Vagina (tissue), 2 donors: ENCODE measurements at regions not wholly inside any gene's neighbourhood (a gene's known extent, or its start where the extent isn't known, plus 50 kb on each side); places are given as distances from the start of the nearest gene placed in this dataset.

Experiments
- DNase-seq, 2 donors: peaks; one replicate each; pipeline ENCODE4 v3.0.0-alpha.2; 2017; ENCODE audit errors: extremely low spot score in 2 of 2
- H3K27ac ChIP-seq: fragments of 200-600 bp; sonication (generic); one replicate; pipeline ENCODE4 v1.5.1; 2019
- H3K27me3 ChIP-seq: fragments of 200-600 bp; sonication (generic); one replicate; pipeline ENCODE4 v1.5.1; 2019
- H3K36me3 ChIP-seq, 2 donors: fragments of 200-600 bp; sonication (generic); one replicate each; pipeline ENCODE4 v1.5.1; 2017 to 2019
- H3K4me1 ChIP-seq: fragments of 200-600 bp; sonication (generic); one replicate; pipeline ENCODE4 v1.5.1; 2019
- H3K4me3 ChIP-seq, 2 donors: fragments of 200-600 bp; sonication (generic); 1 replicate in 1 of 2; 2 replicates in 1 of 2; pipeline ENCODE4 v1.5.1; 2016 to 2019
- H3K9me3 ChIP-seq: fragments of 200-600 bp; sonication (generic); one replicate; pipeline ENCODE4 v1.5.1; 2019
- POLR2A ChIP-seq, 2 donors: fragments of 450-650 bp; IDR thresholded peaks; one replicate each; pipeline ENCODE4 v1.6.1; 2017; ENCODE audit warnings: antibody characterized with exemption in 2 of 2, mild to moderate bottlenecking in 2 of 2, moderate library complexity in 2 of 2
- POLR2AphosphoS5 ChIP-seq, 2 donors: sonication (generic); formaldehyde crosslinking; IDR thresholded peaks; one replicate each; pipeline ENCODE4 v1.9.0; 2017; ENCODE audit warnings: antibody characterized with exemption in 2 of 2, mild to moderate bottlenecking in 2 of 2, low read depth in 1 of 2; ENCODE audit not compliant: insufficient read depth in 1 of 2
- intact Hi-C: fragments of 100-400 bp; cut with DNase I; formaldehyde crosslinking; loops from one replicate; pipeline ENCODE4 v1.15.1; 2023
- TF ChIP-seq, protein P1 (sequence below), 3 experiments: fragments of 450-650 bp in 2 of 3; fragments of 200-600 bp in 1 of 3; sonication (generic) in 1 of 3; IDR thresholded peaks; one replicate each; pipeline ENCODE4 v1.5.1; 2017 to 2019; ENCODE audit warnings: antibody characterized with exemption in 3 of 3, mild to moderate bottlenecking in 2 of 3, moderate library complexity in 2 of 3

DNA sequence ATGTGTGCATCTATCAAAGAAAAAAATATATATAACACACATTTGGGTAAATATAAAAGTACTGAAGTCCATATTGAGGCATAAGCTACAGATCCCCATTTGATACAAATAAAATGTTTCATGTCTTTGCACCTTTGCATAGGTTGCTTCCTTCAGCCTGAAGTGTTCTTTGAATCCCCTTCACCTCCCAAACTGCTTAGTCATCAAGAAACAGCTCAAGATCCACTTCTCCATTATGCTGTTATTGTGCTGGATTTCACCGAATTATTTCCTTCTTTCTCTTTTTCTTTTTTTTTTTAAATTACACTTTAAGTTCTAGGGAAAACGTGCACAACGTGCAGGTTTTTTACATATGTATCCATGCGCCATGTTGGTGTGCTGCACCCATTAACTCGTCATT, 419.1 kb downstream of the ENC1 start:
- no peaks in the 10 kb centered on the region for H3K36me3 ChIP-seq
- no peaks in the 10 kb centered on the region for H3K9me3 ChIP-seq
- H3K27ac ChIP-seq = no peak overlapping the region
- intact Hi-C loops = no loop called here
- TF ChIP-seq POLR2AphosphoS5 (IDR thresholded peaks at IDR 0.05; ENCODE audit: insufficient read depth in 1 of 2, low read depth in 1 of 2) = no peak
- H3K4me1 ChIP-seq = no peaks in the 10 kb centered on the region
- no peak for DNase-seq
- no peaks in the 10 kb centered on the region for H3K27me3 ChIP-seq
- no peak overlapping the region for H3K4me3 ChIP-seq

DNA sequence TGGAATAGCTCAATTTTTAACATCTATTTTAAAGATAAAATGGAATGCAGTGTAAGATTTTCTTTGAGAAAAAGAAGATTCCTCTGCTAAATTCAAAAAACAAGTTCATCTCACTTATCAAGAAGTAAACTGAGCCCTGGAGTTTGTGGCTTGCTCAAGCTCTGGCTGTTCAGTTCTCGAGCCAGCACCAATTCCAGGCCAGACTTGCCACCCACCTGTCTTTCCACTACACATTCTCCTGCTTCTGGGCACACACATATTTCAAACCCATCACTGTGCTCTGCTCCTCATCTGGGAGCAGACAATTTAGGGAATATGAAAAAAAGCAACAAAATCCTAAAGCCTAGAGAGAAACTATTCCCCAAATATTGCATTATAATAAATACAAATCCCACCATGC, 424.5 kb downstream of the ENC1 start:
- no peak overlapping the region for H3K4me3 ChIP-seq
- H3K36me3 ChIP-seq = no peaks in the 10 kb centered on the region
- intact Hi-C loops = no loop called here
- TF ChIP-seq POLR2AphosphoS5 (IDR thresholded peaks at IDR 0.05; ENCODE audit: insufficient read depth in 1 of 2, low read depth in 1 of 2) (no peak), POLR2A (IDR thresholded peaks at IDR 0.05) (no peak)
- TF ChIP-seq, protein P1, sequence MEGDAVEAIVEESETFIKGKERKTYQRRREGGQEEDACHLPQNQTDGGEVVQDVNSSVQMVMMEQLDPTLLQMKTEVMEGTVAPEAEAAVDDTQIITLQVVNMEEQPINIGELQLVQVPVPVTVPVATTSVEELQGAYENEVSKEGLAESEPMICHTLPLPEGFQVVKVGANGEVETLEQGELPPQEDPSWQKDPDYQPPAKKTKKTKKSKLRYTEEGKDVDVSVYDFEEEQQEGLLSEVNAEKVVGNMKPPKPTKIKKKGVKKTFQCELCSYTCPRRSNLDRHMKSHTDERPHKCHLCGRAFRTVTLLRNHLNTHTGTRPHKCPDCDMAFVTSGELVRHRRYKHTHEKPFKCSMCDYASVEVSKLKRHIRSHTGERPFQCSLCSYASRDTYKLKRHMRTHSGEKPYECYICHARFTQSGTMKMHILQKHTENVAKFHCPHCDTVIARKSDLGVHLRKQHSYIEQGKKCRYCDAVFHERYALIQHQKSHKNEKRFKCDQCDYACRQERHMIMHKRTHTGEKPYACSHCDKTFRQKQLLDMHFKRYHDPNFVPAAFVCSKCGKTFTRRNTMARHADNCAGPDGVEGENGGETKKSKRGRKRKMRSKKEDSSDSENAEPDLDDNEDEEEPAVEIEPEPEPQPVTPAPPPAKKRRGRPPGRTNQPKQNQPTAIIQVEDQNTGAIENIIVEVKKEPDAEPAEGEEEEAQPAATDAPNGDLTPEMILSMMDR (IDR thresholded peaks at IDR 0.05) = no peak
- no peaks in the 10 kb centered on the region for H3K4me1 ChIP-seq
- no peaks in the 10 kb centered on the region for H3K9me3 ChIP-seq
- no peaks in the 10 kb centered on the region for H3K27me3 ChIP-seq
- H3K27ac ChIP-seq = no peak overlapping the region
- DNase-seq = no peak

GRCh38 chr5:74212336-74212735, 428.2 kb downstream of the ENC1 start:
- Histone ChIP-seq H3K9me3 (no peaks in the 10 kb centered on the region), H3K27ac (no peak overlapping the region), H3K4me1 (no peaks in the 10 kb centered on the region), H3K27me3 (no peaks in the 10 kb centered on the region), H3K4me3 (no peak overlapping the region), H3K36me3 (no peaks in the 10 kb centered on the region)
- TF ChIP-seq POLR2A (IDR thresholded peaks at IDR 0.05) = no peak
- no peak for DNase-seq
- intact Hi-C loops = no loop called here

DNA sequence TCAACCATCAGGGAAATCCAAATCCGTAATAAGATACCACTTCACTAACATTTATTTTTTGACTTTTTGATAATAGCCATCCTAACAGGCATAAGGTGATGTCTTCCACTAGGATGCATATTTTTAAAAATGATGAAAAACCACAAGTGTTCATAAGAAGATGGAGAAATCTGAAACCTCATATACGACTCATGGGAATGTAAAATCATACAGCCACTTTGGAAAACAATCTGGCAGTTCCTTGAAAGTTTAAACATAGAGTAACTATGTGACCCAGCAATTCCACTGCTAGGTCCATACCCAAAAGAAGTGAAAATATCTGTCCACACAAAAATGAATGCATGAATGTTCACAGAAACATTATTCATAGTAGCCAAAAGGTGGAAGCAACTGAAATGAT, 431.0 kb downstream of the ENC1 start:
- H3K27me3 ChIP-seq = no peaks in the 10 kb centered on the region
- H3K9me3 ChIP-seq = no peaks in the 10 kb centered on the region
- intact Hi-C loops = no loop called here
- TF ChIP-seq POLR2A (IDR thresholded peaks at IDR 0.05) = no peak
- TF ChIP-seq, protein P1 (IDR thresholded peaks at IDR 0.05) = no peak
- no peak for TF ChIP-seq POLR2AphosphoS5 (IDR thresholded peaks at IDR 0.05; ENCODE audit: insufficient read depth in 1 of 2, low read depth in 1 of 2)
- no peak overlapping the region for H3K4me3 ChIP-seq
- H3K4me1 ChIP-seq = no peaks in the 10 kb centered on the region
- no peaks in the 10 kb centered on the region for H3K36me3 ChIP-seq
- no peak overlapping the region for H3K27ac ChIP-seq
- DNase-seq = no peak

GRCh38 chr5:74206579-74207550, 433.7 kb downstream of the ENC1 start:
- Histone ChIP-seq H3K4me1 (no peaks in the 10 kb centered on the region), H3K36me3 (no peaks in the 10 kb centered on the region), H3K27ac (no peak overlapping the region), H3K27me3 (no peaks in the 10 kb centered on the region), H3K4me3 (no peak overlapping the region), H3K9me3 (no peaks in the 10 kb centered on the region)
- intact Hi-C loops = no loop called here
- DNase-seq = no peak
- TF ChIP-seq, protein P1 (IDR thresholded peaks at IDR 0.05) = no peak
- TF ChIP-seq POLR2A (IDR thresholded peaks at IDR 0.05) = no peak
- TF ChIP-seq POLR2AphosphoS5 (IDR thresholded peaks at IDR 0.05; ENCODE audit: insufficient read depth in 1 of 2, low read depth in 1 of 2) = no peak
